ENCODE measurements at regions not wholly inside any gene's neighbourhood (a gene's known extent, or its start where the extent isn't known, plus 50 kb on each side); places are given as distances from the start of the nearest gene placed in this dataset.

GRCh38 chr2:41610501-41611190 lies 437.2 kb upstream of the PKDCC start:
- no peak for TF ChIP-seq CTCF (IDR thresholded peaks at IDR 0.05)
- H3K4me3 ChIP-seq = peak overlapping the region; percentile 1 to 53
- peak overlapping the region; percentile 86 to 89 for H3K27ac ChIP-seq
- no peaks in the 10 kb centered on the region for H3K36me3 ChIP-seq
- H3K4me1 ChIP-seq = peaks cover 0 to 26% of the 10 kb centered on the region in 2 donors
- peak in 1 of 2 donors; percentile 70 for DNase-seq (ENCODE audit: low spot score in 2 of 2)
- no peaks in the 10 kb centered on the region for H3K9me3 ChIP-seq
- intact Hi-C loops (cut with DNase I) = no loop called here
- H3K27me3 ChIP-seq = no peaks in the 10 kb centered on the region

- intact Hi-C loops (cut with DNase I) = no loop called here
- Histone ChIP-seq H3K27ac (no peak overlapping the region), H3K27me3 (no peaks in the 10 kb centered on the region), H3K9me3 (no peaks in the 10 kb centered on the region), H3K4me3 (no peak overlapping the region), H3K4me1 (no peaks in the 10 kb centered on the region), H3K36me3 (no peaks in the 10 kb centered on the region)
- DNase-seq (ENCODE audit: low spot score in 2 of 2) = no peak
- TF ChIP-seq CTCF (IDR thresholded peaks at IDR 0.05) = no peak
Observed at GRCh38 chr2:41618754-41619153, 429.1 kb upstream of the PKDCC start.

GRCh38 chr2:41621095-41621494 lies 426.7 kb upstream of the PKDCC start:
- no peak overlapping the region for H3K4me3 ChIP-seq
- no peaks in the 10 kb centered on the region for H3K36me3 ChIP-seq
- no peaks in the 10 kb centered on the region for H3K9me3 ChIP-seq
- DNase-seq (ENCODE audit: low spot score in 2 of 2) = no peak
- no peaks in the 10 kb centered on the region for H3K27me3 ChIP-seq
- H3K4me1 ChIP-seq = peaks cover 0 to 3% of the 10 kb centered on the region in 2 donors
- TF ChIP-seq CTCF (IDR thresholded peaks at IDR 0.05) = no peak
- intact Hi-C loops (cut with DNase I) = no loop called here
- H3K27ac ChIP-seq = no peak overlapping the region

- DNase-seq (ENCODE audit: low spot score in 2 of 2) = no peak
- H3K27me3 ChIP-seq = no peaks in the 10 kb centered on the region
- H3K4me1 ChIP-seq = peaks cover 0 to 3% of the 10 kb centered on the region in 2 donors
- no peak overlapping the region for H3K4me3 ChIP-seq
- H3K9me3 ChIP-seq = no peaks in the 10 kb centered on the region
- no peaks in the 10 kb centered on the region for H3K36me3 ChIP-seq
- peak overlapping the region in 1 of 2 donors; percentile 27 for H3K27ac ChIP-seq
- intact Hi-C loops (cut with DNase I) = no loop called here
- TF ChIP-seq CTCF (IDR thresholded peaks at IDR 0.05) = no peak
Observed at GRCh38 chr2:41621563-41621962, 426.3 kb upstream of the PKDCC start.

- Histone ChIP-seq H3K36me3 (no peaks in the 10 kb centered on the region), H3K27ac (peak overlapping the region in 1 of 2 donors; percentile 27), H3K4me1 (peaks cover 0 to 3% of the 10 kb centered on the region in 2 donors), H3K4me3 (no peak overlapping the region), H3K9me3 (no peaks in the 10 kb centered on the region), H3K27me3 (no peaks in the 10 kb centered on the region)
- no peak for TF ChIP-seq CTCF (IDR thresholded peaks at IDR 0.05)
- no peak for DNase-seq (ENCODE audit: low spot score in 2 of 2)
- intact Hi-C loops (cut with DNase I) = no loop called here
Observed at GRCh38 chr2:41622301-41622700, 425.5 kb upstream of the PKDCC start.

All from ascending aorta (tissue), 2 donors.